Duodenal mucosa (tissue), 2 donors: ENCODE measurements at regions not wholly inside any gene's neighbourhood (a gene's known extent, or its start where the extent isn't known, plus 50 kb on each side); places are given as distances from the start of the nearest gene placed in this dataset.
"Not testable (repeated sequence)": the region's sequence is repeated elsewhere in the genome, so short reads cannot be mapped to it uniquely, and the experiment has no call there.

Source experiments
- H3K27ac ChIP-seq: one replicate; pipeline ENCODE4 v1.7.0; 2013; ENCODE audit warnings: low read depth, low read length
- H3K27me3 ChIP-seq, 2 donors: one replicate each; pipeline ENCODE4 v1.7.0; 2013; ENCODE audit warnings: low read length in 2 of 2, control low read depth in 1 of 2; ENCODE audit not compliant: insufficient read depth in 2 of 2, control insufficient read depth in 1 of 2
- H3K36me3 ChIP-seq, 2 donors: one replicate each; pipeline ENCODE4 v1.7.0; 2013; ENCODE audit warnings: low read length in 2 of 2, control low read depth in 1 of 2; ENCODE audit not compliant: insufficient read depth in 2 of 2, control insufficient read depth in 1 of 2
- H3K4me1 ChIP-seq, 2 donors: one replicate each; pipeline ENCODE4 v1.7.0; 2013; ENCODE audit warnings: low read length in 2 of 2, control low read depth in 1 of 2; ENCODE audit not compliant: insufficient read depth in 2 of 2, control insufficient read depth in 1 of 2
- H3K4me3 ChIP-seq, 2 donors: one replicate each; pipeline ENCODE4 v1.7.0; 2013; ENCODE audit warnings: low read length in 2 of 2, low read depth in 1 of 2
- H3K9ac ChIP-seq, 2 donors: one replicate each; pipeline ENCODE4 v1.7.0; 2013; ENCODE audit warnings: low read length in 2 of 2, low read depth in 1 of 2
- H3K9me3 ChIP-seq, 2 donors: one replicate each; pipeline ENCODE4 v1.7.0; 2013; ENCODE audit warnings: low read length in 2 of 2, control low read depth in 1 of 2; ENCODE audit not compliant: control insufficient read depth in 1 of 2

DNA sequence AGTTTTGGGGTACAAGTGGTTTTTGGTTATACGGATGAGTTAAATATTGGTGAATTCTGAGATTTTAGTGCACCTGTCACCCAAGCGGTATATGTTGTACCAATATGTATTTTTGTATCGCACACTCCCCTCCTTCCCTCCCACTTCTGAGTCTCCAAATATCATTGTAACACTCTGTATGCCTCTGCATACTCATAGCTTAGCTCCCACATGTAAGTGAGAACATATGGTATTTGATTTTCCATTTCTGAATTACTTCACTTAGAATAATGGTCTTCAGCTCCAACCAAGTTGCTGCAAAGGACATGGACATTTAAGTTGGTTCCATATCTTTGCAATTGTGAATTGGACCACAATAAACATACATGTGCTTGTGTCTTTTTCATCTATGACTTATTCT is 103.0 kb upstream of the ADAMTS3 start:
- H3K4me1 ChIP-seq, result no peaks in the 10 kb centered on the region
- H3K9me3 ChIP-seq, result no peaks in the 10 kb centered on the region
- H3K4me3 ChIP-seq, result no peak overlapping the region
- H3K9ac ChIP-seq, result no peak overlapping the region
- no peak overlapping the region for H3K27ac ChIP-seq
- no peaks in the 10 kb centered on the region for H3K27me3 ChIP-seq
- no peaks in the 10 kb centered on the region for H3K36me3 ChIP-seq

GRCh38 chr4:72670521-72670920 is 101.5 kb upstream of the ADAMTS3 start:
- Histone ChIP-seq H3K9me3 (no peaks in the 10 kb centered on the region), H3K4me1 (no peaks in the 10 kb centered on the region), H3K4me3 (no peak overlapping the region), H3K9ac (no peak overlapping the region), H3K36me3 (no peaks in the 10 kb centered on the region), H3K27me3 (no peaks in the 10 kb centered on the region), H3K27ac (no peak overlapping the region)

DNA sequence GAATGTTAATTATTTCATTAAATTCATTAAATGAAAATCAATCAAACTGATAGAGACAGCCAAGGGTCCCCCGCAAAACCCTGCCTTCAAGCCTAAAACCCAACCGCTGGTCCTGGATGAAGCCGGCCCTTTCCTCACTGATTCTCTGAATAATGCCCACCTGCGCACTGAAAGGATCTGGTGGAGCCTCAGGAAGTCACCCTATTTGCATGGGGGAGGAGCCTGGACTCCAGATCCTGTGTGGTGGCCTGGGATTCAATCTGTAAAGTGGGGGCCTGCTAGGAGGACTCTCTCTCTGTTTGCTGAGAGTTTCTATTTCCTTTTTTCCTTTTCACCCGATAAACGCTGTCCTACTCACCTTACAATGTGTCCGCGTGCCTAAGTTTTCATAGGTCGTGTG is 97.9 kb upstream of the ADAMTS3 start:
- H3K9ac ChIP-seq, result no peak overlapping the region

DNA sequence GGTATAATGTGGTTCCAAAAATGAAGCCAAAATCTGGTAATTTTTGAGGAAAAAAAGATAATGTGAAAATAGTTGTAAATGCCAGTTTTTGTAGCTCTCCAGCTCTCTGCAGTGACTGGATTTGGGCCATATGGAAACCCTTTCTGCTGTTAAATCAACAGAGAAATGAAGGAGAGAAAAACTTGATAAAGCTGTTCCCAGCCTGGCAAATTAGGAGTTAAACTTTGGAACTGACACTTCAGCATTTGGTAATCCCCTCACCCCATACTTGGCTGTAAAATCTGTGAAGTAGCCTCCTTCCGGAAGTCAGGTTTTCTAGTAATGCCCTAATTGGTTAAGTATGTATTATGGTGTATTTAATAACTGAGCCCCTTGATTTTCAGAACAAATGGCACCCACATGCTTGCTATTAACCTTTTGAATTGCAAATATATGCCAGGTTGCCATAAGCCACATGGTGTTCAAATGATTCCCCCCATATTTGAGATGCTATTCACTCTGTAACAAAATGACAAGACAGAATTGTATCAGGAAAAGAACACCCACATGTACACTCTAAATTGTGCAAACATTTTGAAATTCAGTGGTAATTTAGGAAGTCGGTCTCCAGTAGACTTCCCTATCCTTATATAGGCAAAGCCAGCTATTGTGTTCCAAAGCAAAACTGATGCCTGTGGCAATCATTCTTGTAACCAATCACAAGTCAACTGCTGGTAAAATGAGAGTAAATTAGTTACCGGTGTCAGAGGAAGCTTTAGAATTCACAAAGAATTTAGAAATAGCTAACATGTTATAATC is 96.3 kb upstream of the ADAMTS3 start:
- Histone ChIP-seq H3K27ac (no peak overlapping the region), H3K9ac (no peak overlapping the region), H3K4me1 (no peaks in the 10 kb centered on the region), H3K36me3 (no peaks in the 10 kb centered on the region), H3K4me3 (no peak overlapping the region), H3K9me3 (no peaks in the 10 kb centered on the region), H3K27me3 (no peaks in the 10 kb centered on the region)

More for the DNA sequence above, 97.9 kb upstream of the ADAMTS3 start:
- Histone ChIP-seq H3K4me1 (no peaks in the 10 kb centered on the region), H3K9me3 (no peaks in the 10 kb centered on the region), H3K36me3 (no peaks in the 10 kb centered on the region), H3K27ac (no peak overlapping the region), H3K27me3 (no peaks in the 10 kb centered on the region), H3K4me3 (no peak overlapping the region)

DNA sequence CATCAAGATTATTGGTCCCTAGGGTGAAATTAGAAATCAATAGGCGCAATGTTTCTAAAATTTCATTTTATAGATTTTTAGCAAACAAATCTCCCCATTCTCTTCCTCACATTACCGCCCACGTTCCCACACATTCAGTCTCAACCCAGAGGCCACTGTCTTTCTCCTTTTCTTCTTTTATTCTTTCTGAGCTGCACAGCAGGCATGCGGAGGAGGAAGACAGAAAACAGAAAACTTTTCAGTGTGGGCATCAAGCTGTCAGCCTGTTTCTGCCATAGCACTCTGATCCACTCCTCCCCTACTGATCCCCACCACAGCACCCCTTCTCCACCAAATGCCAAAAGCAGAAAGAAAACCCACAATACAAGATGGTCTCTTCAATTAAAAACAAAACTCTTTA is 94.8 kb upstream of the ADAMTS3 start:
- no peaks in the 10 kb centered on the region for H3K36me3 ChIP-seq
- H3K9me3 ChIP-seq, result no peaks in the 10 kb centered on the region
- no peaks in the 10 kb centered on the region for H3K4me1 ChIP-seq
- H3K27ac ChIP-seq, result no peak overlapping the region
- no peak overlapping the region for H3K9ac ChIP-seq
- H3K27me3 ChIP-seq, result no peaks in the 10 kb centered on the region
- no peak overlapping the region for H3K4me3 ChIP-seq

- Histone ChIP-seq H3K9ac (no peak overlapping the region), H3K4me1 (no peaks in the 10 kb centered on the region), H3K4me3 (no peak overlapping the region), H3K27ac (no peak overlapping the region), H3K27me3 (no peaks in the 10 kb centered on the region), H3K9me3 (no peaks in the 10 kb centered on the region), H3K36me3 (no peaks in the 10 kb centered on the region)
Observed at GRCh38 chr4:72661830-72662229, 92.8 kb upstream of the ADAMTS3 start.

- H3K27ac ChIP-seq, result no peak overlapping the region
- no peaks in the 10 kb centered on the region for H3K4me1 ChIP-seq
- H3K9me3 ChIP-seq, result no peaks in the 10 kb centered on the region
Observed at GRCh38 chr4:72641611-72642010, 72.6 kb upstream of the ADAMTS3 start.

GRCh38 chr4:72636866-72637265 is 67.8 kb upstream of the ADAMTS3 start:
- not testable (repeated sequence) for H3K36me3 ChIP-seq, H3K27ac ChIP-seq, H3K9me3 ChIP-seq, H3K4me1 ChIP-seq, H3K27me3 ChIP-seq, H3K4me3 ChIP-seq, H3K9ac ChIP-seq

More at GRCh38 chr4:72641611-72642010, 72.6 kb upstream of the ADAMTS3 start:
- Histone ChIP-seq H3K9ac (no peak overlapping the region), H3K4me3 (no peak overlapping the region), H3K27me3 (no peaks in the 10 kb centered on the region), H3K36me3 (no peaks in the 10 kb centered on the region)

GRCh38 chr4:72635931-72636330 is 66.9 kb upstream of the ADAMTS3 start:
- H3K27me3 ChIP-seq, H3K36me3 ChIP-seq, H3K9me3 ChIP-seq, H3K9ac ChIP-seq, H3K4me3 ChIP-seq, H3K4me1 ChIP-seq, H3K27ac ChIP-seq: not testable (repeated sequence)

GRCh38 chr4:72632253-72632652 is 63.2 kb upstream of the ADAMTS3 start:
- H3K4me3 ChIP-seq, H3K4me1 ChIP-seq, H3K9ac ChIP-seq, H3K27me3 ChIP-seq, H3K27ac ChIP-seq, H3K36me3 ChIP-seq, H3K9me3 ChIP-seq: not testable (repeated sequence)
